HG03139 (cell line): ENCODE measurements at regions not wholly inside any gene's neighbourhood (a gene's known extent, or its start where the extent isn't known, plus 50 kb on each side); places are given as distances from the start of the nearest gene placed in this dataset.

ENCODE experiments used
- ATAC-seq: cut with Tn5 transposase; IDR thresholded peaks from one replicate; pipeline ENCODE4 v1.9.1; 2021; ENCODE audit not compliant: unreplicated experiment

DNA sequence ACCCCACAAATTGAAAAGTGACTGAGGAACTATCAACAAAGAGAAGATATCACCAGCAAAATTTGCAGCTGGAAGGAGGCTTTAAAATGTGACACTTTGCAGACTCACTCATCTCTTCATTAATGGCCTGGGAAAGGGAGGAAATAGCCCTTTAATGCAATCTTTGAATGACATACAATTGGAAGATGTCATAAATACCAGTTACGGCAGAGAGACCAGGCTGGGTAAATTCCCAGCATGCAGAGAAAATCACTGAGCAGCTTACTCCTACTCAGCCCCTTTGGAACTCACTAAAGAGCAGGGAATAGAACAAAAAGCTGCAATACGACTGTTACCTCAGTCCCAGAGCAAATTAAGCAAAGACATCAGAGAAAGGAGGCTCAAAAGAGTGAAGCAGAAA, 238.9 kb downstream of the HS3ST1 start:
- no peak for ATAC-seq

GRCh38 chr4:11183356-11183740, 245.3 kb downstream of the HS3ST1 start:
- no peak for ATAC-seq

DNA sequence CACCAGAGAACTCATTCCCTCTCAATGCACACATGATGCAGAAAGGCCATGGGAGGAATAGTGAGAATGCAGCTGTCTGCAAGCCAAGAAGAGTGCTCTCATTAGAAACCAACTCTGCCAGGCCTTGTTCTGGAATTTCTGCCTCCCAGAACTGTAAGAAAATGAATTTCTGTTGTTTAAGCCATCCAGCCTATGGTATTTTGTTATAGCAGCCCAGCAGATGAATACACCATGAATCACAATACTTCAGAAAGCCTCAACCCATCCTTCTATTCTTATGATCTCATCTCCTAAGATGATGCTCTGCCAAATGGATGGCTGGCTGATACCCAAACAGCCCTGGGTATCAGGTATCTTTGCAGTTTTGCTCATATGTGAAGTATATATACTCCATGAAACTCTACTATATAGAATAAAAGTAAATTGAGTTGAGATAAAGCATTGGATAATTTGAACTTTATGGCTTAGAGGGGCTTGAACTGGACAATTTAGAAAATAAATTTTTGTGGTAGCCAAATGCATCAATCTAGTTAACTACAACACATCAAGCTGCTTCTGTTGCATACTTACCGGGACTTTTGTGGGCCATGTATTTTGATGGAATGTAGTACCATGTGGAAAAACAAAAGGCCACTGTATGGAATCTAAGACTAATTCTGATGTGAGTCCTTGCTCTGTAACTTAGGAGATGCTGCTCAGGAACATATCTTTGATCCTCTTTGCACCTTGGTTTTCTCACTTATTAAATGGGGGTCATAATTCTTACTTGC, 245.9 kb downstream of the HS3ST1 start:
- no peak for ATAC-seq

DNA sequence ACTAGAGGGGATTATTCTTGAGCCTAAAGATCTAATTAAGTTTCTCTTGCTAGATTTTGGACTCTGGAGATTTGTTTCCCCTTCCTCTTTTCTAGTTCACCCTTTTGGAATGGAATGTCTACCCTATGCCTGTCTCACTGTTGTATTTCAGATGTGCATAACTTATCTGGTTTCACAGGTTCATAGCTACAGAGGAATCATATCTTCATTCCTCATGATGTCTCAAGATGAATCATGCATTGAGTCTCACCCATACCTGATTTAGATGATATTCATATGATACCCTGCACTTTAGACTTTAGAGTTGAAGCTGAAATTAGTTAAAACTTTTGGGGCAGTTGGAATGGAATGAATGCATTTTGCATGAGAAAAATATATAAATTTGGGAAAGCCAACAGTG, 246.7 kb downstream of the HS3ST1 start:
- no peak for ATAC-seq

DNA sequence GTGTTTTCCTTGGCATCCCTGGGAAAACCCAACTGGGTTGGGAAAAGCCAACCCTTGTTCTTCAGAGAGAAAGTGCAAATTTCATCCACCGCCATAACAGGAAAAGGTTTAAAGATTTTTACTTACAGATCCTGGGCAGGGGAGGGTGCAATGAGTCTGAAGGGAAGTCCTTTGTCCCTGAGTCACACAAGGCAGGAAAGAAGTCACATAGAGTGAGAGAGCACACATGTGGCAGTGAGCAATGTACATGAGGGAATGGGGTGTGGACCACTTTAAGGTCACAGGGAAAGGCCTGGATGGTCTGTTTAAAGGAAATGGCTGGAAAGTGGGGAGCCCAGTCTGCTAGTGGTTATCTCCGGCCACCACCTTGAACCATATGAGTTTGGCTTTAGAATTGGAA, 248.9 kb downstream of the HS3ST1 start:
- no peak for ATAC-seq

- no peak for ATAC-seq
These were observed 250.3 kb downstream of the HS3ST1 start for GRCh38 chr4:11178433-11178832.

- ATAC-seq = no peak
These were observed 253.3 kb downstream of the HS3ST1 start for GRCh38 chr4:11175374-11175773.

- no peak for ATAC-seq
These were observed 262.1 kb downstream of the HS3ST1 start for GRCh38 chr4:11166606-11167005.

DNA sequence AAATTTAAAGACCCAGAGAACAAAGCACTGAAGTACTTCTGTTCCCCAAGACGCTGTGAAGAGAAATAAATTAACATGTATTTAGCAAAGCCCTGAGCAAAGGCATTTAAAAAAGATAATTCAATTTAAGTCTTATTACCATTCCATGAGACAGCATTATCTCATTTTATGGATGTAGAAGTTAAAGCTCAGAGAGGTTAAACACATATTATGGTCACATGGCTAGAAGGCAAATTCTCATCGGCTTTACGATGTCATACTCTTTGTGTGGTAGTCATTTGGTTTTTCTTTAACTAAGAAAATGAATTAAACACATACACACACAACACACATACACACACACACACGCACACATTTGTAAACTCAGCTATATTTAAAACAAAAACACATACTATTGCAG, 262.7 kb downstream of the HS3ST1 start:
- ATAC-seq = no peak

- ATAC-seq = no peak
These were observed 263.6 kb downstream of the HS3ST1 start for GRCh38 chr4:11165052-11165451.

- ATAC-seq = no peak
These were observed 268.4 kb downstream of the HS3ST1 start for GRCh38 chr4:11160288-11160687.

GRCh38 chr4:11158971-11159370, 269.7 kb downstream of the HS3ST1 start:
- ATAC-seq = no peak

GRCh38 chr4:11155208-11155867, 273.4 kb downstream of the HS3ST1 start:
- no peak for ATAC-seq

DNA sequence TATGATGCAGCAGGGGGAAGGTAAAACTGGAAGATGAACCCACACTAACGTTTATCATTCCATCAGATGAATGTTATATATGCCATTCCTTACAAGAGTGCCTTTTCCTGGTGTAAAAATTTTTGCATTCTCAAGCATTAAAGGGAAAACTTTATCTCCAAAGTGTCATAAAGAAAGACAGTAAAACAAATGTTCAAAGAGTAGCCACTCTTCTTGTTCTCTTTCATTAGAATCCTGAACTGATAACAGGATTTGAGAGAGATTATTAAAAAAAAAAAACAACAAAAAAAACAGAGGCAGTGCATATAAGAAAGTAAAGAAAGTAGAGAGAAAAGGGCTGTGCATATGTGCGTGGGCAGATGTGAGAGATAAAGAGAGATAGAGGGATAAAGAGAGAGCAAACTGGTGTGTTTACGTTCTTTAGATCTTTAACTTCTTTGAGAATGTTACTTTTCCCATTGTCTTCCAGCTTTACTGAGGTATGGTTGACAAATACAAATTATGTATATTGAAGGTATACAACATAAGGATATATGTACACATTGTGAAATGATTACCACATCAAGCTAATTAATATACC, 275.4 kb downstream of the HS3ST1 start:
- ATAC-seq = no peak

GRCh38 chr4:11152684-11153083, 276.0 kb downstream of the HS3ST1 start:
- no peak for ATAC-seq

- ATAC-seq = no peak
These were observed 277.2 kb downstream of the HS3ST1 start for GRCh38 chr4:11151500-11151899.

- no peak for ATAC-seq
These were observed 279.0 kb downstream of the HS3ST1 start for GRCh38 chr4:11149612-11150259.

GRCh38 chr4:11139871-11140270, 288.8 kb downstream of the HS3ST1 start:
- no peak for ATAC-seq

DNA sequence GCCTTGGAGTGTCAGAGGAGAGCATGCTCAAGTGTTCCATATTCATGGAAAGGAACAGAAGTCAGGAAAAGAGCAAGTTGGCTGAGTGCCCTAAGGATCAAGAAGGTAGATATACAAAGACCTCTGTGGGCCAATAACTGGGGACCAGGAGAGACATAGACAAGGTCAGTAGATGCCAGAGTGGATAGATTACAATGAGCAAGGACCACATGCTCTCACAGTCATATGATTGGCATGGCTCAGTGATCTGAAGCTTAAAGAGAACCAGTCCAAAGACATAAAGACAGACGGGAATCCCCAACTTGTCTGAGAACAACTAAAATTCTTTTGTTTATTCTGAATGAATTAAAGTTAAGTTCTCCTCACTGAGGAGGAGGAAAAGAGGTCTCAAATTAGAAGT, 289.7 kb downstream of the HS3ST1 start:
- ATAC-seq = no peak

GRCh38 chr4:11134705-11135104, 294.0 kb downstream of the HS3ST1 start:
- ATAC-seq = no peak

DNA sequence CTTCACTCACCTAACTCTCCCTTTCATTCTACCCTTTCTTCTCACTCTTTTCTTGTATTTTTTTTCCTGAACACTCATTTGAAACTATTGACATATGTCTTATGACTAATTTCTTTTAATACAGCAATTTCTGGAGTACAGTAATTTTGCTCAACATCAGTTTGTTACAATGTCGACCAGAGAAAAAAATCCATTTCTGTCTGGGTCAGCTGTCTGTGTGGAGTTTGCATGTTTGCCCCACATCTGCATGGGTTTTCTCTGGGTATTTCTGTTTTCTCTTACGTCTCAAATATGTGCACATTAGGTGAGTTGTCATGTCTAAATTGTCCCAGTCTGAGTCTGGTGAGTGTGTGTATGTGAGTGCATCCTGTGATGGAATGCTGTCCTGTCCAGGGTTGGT, 294.8 kb downstream of the HS3ST1 start:
- ATAC-seq = no peak

GRCh38 chr4:11132478-11132877, 296.2 kb downstream of the HS3ST1 start:
- no peak for ATAC-seq
